ENCODE measurements at regions not wholly inside any gene's neighbourhood (a gene's known extent, or its start where the extent isn't known, plus 50 kb on each side); places are given as distances from the start of the nearest gene placed in this dataset.

GRCh38 chr5:124623265-124623664, 123.2 kb downstream of the ZNF608 start:
- no peak overlapping the region for H3K27ac ChIP-seq (ENCODE audit: control insufficient read depth, insufficient read depth, low read length)
- H3K79me2 ChIP-seq (ENCODE audit: control insufficient read depth, insufficient read depth, low read length): no peaks in the 10 kb centered on the region
- H3K36me3 ChIP-seq (ENCODE audit: control insufficient read depth in 2 of 2, extremely low read depth in 1 of 2, insufficient read depth in 2 of 2, low read length in 2 of 2): no peaks in the 10 kb centered on the region
- no peaks in the 10 kb centered on the region for H3K4me1 ChIP-seq (ENCODE audit: control insufficient read depth, extremely low read depth, insufficient read depth, low read length)
- DNase-seq (ENCODE audit: low read depth, low spot score) (no peak), FAIRE-seq (no peak)
- H3K9me1 ChIP-seq (ENCODE audit: control insufficient read depth, extremely low read depth, insufficient read depth, low read length): no peaks in the 10 kb centered on the region
- H3K4me3 ChIP-seq (ENCODE audit: control insufficient read depth in 2 of 3, extremely low read depth in 1 of 3, insufficient read depth in 2 of 3, low read depth in 1 of 3, low read length in 3 of 3): no peak overlapping the region
- no peaks in the 10 kb centered on the region for H3K27me3 ChIP-seq (ENCODE audit: control insufficient read depth, extremely low read depth, insufficient read depth, low read length)
- no peak overlapping the region for H3K4me2 ChIP-seq (ENCODE audit: control insufficient read depth, extremely low read depth, insufficient read depth, low read depth, low read length)
- no peaks in the 10 kb centered on the region for H3K9me3 ChIP-seq (ENCODE audit: control insufficient read depth, low read depth, low read length)
- no peaks in the 10 kb centered on the region for H4K20me1 ChIP-seq (ENCODE audit: control insufficient read depth, extremely low read depth, insufficient read depth, low read length)
- dilution Hi-C loops (cut with MboI; ENCODE audit: extremely low pct_ligation_motif_present, low sequenced_read_pairs): no loop called here
- no peak for TF ChIP-seq CTCF (optimal IDR thresholded peaks at IDR 0.05 in 1 of 3, IDR thresholded peaks at IDR 0.05 in 1 of 3, conservative IDR thresholded peaks at IDR 0.05 in 1 of 3; ENCODE audit: extremely low read depth in 1 of 3, insufficient read depth in 2 of 3, low read length in 3 of 3)
- TF ChIP-seq EZH2 (IDR thresholded peaks at IDR 0.05; ENCODE audit: low read length): no peak
- no peak overlapping the region for H2AFZ ChIP-seq (ENCODE audit: control insufficient read depth, low read length)
- no peak overlapping the region for H3K9ac ChIP-seq (ENCODE audit: control insufficient read depth, extremely low read depth, insufficient read depth, low read length)

GRCh38 chr5:124622851-124623250, 123.6 kb downstream of the ZNF608 start:
- Histone ChIP-seq H3K27ac (ENCODE audit: control insufficient read depth, insufficient read depth, low read length) (no peak overlapping the region), H3K4me2 (ENCODE audit: control insufficient read depth, extremely low read depth, insufficient read depth, low read depth, low read length) (no peak overlapping the region), H2AFZ (ENCODE audit: control insufficient read depth, low read length) (no peak overlapping the region), H3K9me1 (ENCODE audit: control insufficient read depth, extremely low read depth, insufficient read depth, low read length) (no peaks in the 10 kb centered on the region), H4K20me1 (ENCODE audit: control insufficient read depth, extremely low read depth, insufficient read depth, low read length) (no peaks in the 10 kb centered on the region), H3K4me3 (ENCODE audit: control insufficient read depth in 2 of 3, extremely low read depth in 1 of 3, insufficient read depth in 2 of 3, low read depth in 1 of 3, low read length in 3 of 3) (no peak overlapping the region), H3K36me3 (ENCODE audit: control insufficient read depth in 2 of 2, extremely low read depth in 1 of 2, insufficient read depth in 2 of 2, low read length in 2 of 2) (no peaks in the 10 kb centered on the region), H3K27me3 (ENCODE audit: control insufficient read depth, extremely low read depth, insufficient read depth, low read length) (no peaks in the 10 kb centered on the region), H3K4me1 (ENCODE audit: control insufficient read depth, extremely low read depth, insufficient read depth, low read length) (no peaks in the 10 kb centered on the region), H3K9me3 (ENCODE audit: control insufficient read depth, low read depth, low read length) (no peaks in the 10 kb centered on the region), H3K79me2 (ENCODE audit: control insufficient read depth, insufficient read depth, low read length) (no peaks in the 10 kb centered on the region), H3K9ac (ENCODE audit: control insufficient read depth, extremely low read depth, insufficient read depth, low read length) (no peak overlapping the region)
- DNase-seq (ENCODE audit: low read depth, low spot score) (no peak), FAIRE-seq (no peak)
- dilution Hi-C loops (cut with MboI; ENCODE audit: extremely low pct_ligation_motif_present, low sequenced_read_pairs): no loop called here
- no peak for TF ChIP-seq EZH2 (IDR thresholded peaks at IDR 0.05; ENCODE audit: low read length)
- no peak for TF ChIP-seq CTCF (optimal IDR thresholded peaks at IDR 0.05 in 1 of 3, IDR thresholded peaks at IDR 0.05 in 1 of 3, conservative IDR thresholded peaks at IDR 0.05 in 1 of 3; ENCODE audit: extremely low read depth in 1 of 3, insufficient read depth in 2 of 3, low read length in 3 of 3)

Measured in keratinocyte (primary cell).